Activated naive CD4-positive, alpha-beta T cell treated with anti-CD3 and anti-CD28 coated beads, Interleukin-2, amount 50 U/mL, for 16 hours (primary cell): ENCODE measurements at regions not wholly inside any gene's neighbourhood (a gene's known extent, or its start where the extent isn't known, plus 50 kb on each side); places are given as distances from the start of the nearest gene placed in this dataset.

Experiments
- DNase-seq: peaks from one replicate; pipeline ENCODE4 v3.0.0-alpha.2; 2020

- no peak for DNase-seq
Observed at GRCh38 chr4:181647396-181648147, 595.6 kb upstream of the TENM3 start.

GRCh38 chr4:181650033-181650825, 593.0 kb upstream of the TENM3 start:
- no peak for DNase-seq

- DNase-seq, result no peak
Observed at GRCh38 chr4:181656748-181657147, 586.5 kb upstream of the TENM3 start.

- no peak for DNase-seq
Observed at GRCh38 chr4:181659202-181659601, 584.0 kb upstream of the TENM3 start.

- no peak for DNase-seq
Observed at GRCh38 chr4:181659876-181660275, 583.3 kb upstream of the TENM3 start.

- no peak for DNase-seq
Observed at GRCh38 chr4:181661090-181661489, 582.1 kb upstream of the TENM3 start.

GRCh38 chr4:181661923-181662322, 581.3 kb upstream of the TENM3 start:
- no peak for DNase-seq

GRCh38 chr4:181662383-181662782, 580.8 kb upstream of the TENM3 start:
- DNase-seq, result no peak

GRCh38 chr4:181670506-181670905, 572.7 kb upstream of the TENM3 start:
- DNase-seq, result no peak

- DNase-seq, result no peak
Observed at GRCh38 chr4:181671672-181672071, 571.5 kb upstream of the TENM3 start.

GRCh38 chr4:181672751-181673150, 570.5 kb upstream of the TENM3 start:
- DNase-seq, result no peak

- no peak for DNase-seq
Observed at GRCh38 chr4:181674315-181674875, 568.8 kb upstream of the TENM3 start.

- no peak for DNase-seq
Observed at GRCh38 chr4:181676546-181676945, 566.7 kb upstream of the TENM3 start.

- DNase-seq, result no peak
Observed at GRCh38 chr4:181677201-181677600, 566.0 kb upstream of the TENM3 start.

GRCh38 chr4:181677621-181678020, 565.6 kb upstream of the TENM3 start:
- DNase-seq, result no peak

GRCh38 chr4:181679754-181680153, 563.4 kb upstream of the TENM3 start:
- no peak for DNase-seq

- no peak for DNase-seq
Observed at GRCh38 chr4:181682367-181683047, 560.7 kb upstream of the TENM3 start.

GRCh38 chr4:181684310-181684709, 558.9 kb upstream of the TENM3 start:
- DNase-seq, result no peak

GRCh38 chr4:181685461-181685860, 557.7 kb upstream of the TENM3 start:
- no peak for DNase-seq

- DNase-seq, result no peak
Observed at GRCh38 chr4:181685911-181686310, 557.3 kb upstream of the TENM3 start.

GRCh38 chr4:181687116-181687515, 556.1 kb upstream of the TENM3 start:
- no peak for DNase-seq

- DNase-seq, result no peak
Observed at GRCh38 chr4:181688432-181688831, 554.8 kb upstream of the TENM3 start.

- no peak for DNase-seq
Observed at GRCh38 chr4:181688872-181689271, 554.3 kb upstream of the TENM3 start.
